ENCODE measurements at regions not wholly inside any gene's neighbourhood (a gene's known extent, or its start where the extent isn't known, plus 50 kb on each side); places are given as distances from the start of the nearest gene placed in this dataset.

DNA sequence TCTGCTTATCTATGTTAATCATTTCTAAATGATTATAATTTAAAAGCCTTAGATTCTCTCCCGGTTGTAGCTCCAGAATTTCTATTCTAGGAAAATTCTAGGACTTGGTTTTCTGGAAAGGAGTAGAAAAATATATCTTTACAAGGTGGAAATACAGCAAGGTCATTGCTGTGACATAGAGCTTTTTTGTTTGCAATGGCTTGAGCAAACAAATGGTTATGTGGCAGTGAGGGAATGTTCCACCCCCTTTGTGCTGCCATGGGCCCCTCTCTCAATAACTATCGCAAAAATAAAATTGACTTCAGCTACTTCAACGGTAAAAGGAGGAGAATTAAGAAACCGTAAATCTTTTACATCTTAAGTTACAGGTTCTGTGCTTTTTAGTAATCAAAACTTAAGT lies 517.1 kb downstream of the EPHA3 start:
- ATAC-seq (no peak), DNase-seq (ENCODE audit: low spot score) (no peak)

DNA sequence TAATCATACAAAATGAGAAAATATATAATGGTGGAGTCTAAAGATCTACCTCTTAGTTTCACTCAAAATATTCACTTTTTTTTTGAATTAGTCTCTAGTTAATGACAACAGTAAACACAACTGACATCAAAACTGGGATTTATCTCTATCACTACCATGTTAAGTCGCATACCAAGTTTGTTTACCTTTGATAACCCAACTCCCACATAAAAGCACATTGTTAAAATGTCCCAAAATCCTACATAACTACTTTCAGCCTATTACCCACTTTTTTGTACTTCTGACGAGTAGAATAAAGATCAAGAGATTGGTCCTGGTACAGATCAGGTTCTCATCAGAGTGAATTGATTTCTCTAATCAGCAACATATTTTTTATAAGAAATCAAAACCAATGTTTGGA lies 518.5 kb downstream of the EPHA3 start:
- ATAC-seq (no peak), DNase-seq (ENCODE audit: low spot score) (no peak)

DNA sequence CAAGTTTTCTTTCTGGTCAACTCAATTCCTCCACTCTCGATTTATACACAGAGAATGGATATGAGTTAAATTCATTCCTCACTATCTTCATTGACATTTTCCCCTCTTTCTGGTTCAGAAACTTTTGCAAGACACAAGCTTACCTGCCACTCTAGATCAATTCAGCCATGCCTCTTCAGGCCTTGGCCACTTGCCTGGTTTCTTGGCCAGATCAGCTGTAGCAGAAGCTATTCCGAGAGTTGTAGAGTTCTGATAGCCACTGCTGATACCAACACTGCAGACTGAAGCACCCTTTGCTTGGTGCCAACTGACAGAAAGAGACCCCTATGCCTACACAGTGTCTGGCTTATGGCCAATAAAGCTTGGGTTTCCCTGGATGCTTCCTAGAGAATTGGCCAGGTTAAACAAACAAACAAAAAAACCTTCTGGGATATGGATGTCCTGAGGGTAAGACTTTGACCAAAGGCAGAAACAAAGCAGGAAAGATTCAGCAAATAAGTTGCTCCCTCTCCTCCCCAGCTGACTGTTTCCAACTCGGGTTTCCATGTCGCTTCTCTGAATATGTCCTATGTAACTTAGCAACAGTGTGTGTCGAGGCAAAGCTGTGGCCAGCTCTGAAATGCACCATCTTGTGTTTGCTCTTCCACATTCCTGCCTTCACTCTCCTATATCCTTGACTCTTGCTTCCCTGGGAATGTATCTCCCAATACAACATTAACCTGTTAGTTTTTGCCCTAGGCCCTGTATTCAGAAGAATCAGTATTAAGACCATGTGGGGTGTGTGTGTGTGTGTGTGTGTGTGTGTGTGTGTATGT lies 521.6 kb downstream of the EPHA3 start:
- ATAC-seq (no peak), DNase-seq (ENCODE audit: low spot score) (no peak)

GRCh38 chr3:89635137-89635536 lies 527.7 kb downstream of the EPHA3 start:
- ATAC-seq (no peak), DNase-seq (ENCODE audit: low spot score) (no peak)

GRCh38 chr3:89644716-89645115 lies 537.3 kb downstream of the EPHA3 start:
- DNase-seq (ENCODE audit: low spot score) (no peak), ATAC-seq (no peak)

DNA sequence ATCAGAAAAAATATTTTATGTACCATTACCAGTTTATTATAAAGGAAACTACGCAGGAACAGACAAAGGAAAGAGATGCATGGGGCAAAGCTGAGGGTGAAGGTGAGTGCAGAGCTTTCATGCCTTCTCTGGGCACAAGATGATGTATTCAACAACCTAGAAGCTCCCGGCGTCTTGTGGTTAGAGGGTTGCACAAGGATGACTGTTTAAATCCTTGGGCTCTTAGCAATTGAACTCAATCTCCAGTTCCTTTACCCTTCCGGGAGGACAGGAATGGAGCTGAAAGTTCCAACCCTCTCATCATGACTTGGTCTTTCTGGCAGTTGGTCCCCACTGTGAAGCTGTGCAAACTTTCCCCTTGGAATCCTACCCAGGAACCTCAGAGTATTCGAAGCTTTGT lies 542.0 kb downstream of the EPHA3 start:
- DNase-seq (ENCODE audit: low spot score) (no peak), ATAC-seq (no peak)

DNA sequence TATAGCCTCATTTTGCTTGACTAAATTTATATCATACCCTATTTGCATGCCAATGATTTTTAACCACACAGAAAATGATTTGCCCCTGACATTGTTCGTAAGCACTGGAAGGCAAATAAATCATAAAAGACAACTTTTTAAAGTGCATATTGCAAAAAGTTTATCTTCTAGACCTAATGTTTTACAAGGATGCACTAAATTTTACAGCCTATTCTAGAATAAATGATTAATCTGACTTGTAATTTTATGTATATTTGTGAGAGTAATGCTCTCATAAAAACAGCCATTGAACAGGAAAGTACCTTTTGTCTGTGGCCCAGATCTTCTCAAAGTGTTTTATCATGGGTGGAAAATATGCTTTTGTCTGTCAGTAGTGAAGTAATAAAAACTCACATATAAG lies 546.6 kb downstream of the EPHA3 start:
- no peak for DNase-seq (ENCODE audit: low spot score)

DNA sequence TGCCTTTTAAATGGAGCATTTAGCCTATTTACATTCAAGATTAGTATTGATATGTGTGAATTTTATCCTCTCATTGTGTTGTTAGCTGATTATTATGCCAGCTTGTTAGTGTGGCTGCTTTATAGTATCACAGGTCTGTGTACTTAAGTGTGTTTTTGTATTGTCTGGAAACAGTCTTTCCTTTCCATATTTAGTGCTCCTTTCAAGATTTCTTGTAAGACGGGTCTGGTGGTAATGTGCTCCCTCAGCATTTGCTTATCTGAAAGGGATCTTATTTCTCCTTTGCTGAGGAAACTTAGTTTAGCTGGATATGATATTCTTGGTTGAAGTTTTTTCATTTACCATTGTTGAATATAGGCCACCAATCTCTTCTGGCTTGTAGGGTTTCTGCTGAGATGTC lies 549.0 kb downstream of the EPHA3 start:
- DNase-seq (ENCODE audit: low spot score) (no peak), ATAC-seq (no peak)

More for the DNA sequence above, 546.6 kb downstream of the EPHA3 start:
- ATAC-seq, result no peak

GRCh38 chr3:89679686-89680085 lies 572.3 kb downstream of the EPHA3 start:
- no peak for DNase-seq (ENCODE audit: low spot score)
- ATAC-seq, result no peak

DNA sequence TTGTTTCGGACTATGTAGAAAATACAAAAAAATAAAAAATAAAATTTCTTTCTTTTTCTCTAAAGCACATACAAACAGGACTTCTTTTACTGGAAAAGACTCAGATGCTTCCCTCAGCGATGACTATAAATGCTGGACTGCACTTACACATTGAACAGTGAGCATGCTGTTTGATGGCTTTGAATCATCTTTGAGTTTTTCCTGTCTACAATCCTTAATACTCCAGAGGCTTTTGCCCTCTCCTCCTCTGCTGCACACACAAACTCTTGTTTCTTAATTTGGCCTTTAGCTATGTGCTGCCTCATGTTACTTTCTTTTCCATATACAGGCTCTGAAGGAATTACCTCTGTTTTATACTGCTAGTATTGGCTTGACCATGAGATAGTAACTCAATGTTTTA lies 575.1 kb downstream of the EPHA3 start:
- DNase-seq (ENCODE audit: low spot score) (no peak), ATAC-seq (no peak)

- DNase-seq (ENCODE audit: low spot score), result no peak
Observed at GRCh38 chr3:89685731-89686130, 578.3 kb downstream of the EPHA3 start.

DNA sequence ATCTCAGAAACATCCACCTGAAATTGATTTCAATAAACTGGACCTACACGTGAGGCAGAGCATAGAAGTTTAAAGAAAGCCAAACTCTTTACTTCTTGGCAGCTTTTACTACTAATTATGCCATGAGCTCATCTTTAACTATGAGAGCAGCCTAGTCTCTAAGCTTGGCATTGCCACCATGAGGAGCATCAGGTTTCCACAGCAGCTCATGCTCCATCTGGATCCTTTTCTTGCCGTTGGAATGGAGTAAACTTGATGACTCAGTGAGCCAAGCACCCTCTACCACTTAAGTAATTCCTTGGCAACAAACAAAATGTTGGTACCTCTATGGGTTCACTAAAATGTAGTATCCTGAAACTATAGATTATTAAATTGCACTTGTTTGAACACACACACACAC lies 583.2 kb downstream of the EPHA3 start:
- DNase-seq (ENCODE audit: low spot score) (no peak), ATAC-seq (no peak)

More at GRCh38 chr3:89685731-89686130, 578.3 kb downstream of the EPHA3 start:
- no peak for ATAC-seq

- no peak for ATAC-seq
- no peak for DNase-seq (ENCODE audit: low spot score)
Observed at GRCh38 chr3:89692601-89693000, 585.2 kb downstream of the EPHA3 start.

GRCh38 chr3:89697321-89697916 lies 590.0 kb downstream of the EPHA3 start:
- DNase-seq (ENCODE audit: low spot score), result no peak
- ATAC-seq, result no peak

- DNase-seq (ENCODE audit: low spot score), result no peak
- no peak for ATAC-seq
Observed at GRCh38 chr3:89698208-89698830, 590.9 kb downstream of the EPHA3 start.

GRCh38 chr3:89699229-89699628 lies 591.8 kb downstream of the EPHA3 start:
- no peak for ATAC-seq

DNA sequence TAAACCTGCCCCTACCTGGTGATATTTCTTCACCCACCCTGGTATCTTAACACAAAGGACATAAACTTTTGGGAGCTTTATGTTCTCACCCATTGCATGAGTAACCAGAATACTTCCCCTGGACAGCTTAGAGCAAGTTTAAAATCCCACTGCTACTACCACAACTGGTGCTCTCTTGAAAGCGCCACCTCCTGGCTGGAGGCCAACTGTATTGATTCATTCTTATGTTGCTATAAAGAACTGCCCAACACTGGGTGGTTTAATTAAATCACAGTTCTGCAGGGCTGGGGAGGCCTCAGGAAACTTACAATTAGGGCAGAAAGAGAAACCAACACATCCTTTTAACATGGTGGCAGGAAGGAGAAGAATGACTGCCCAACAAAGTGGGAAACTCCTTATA lies 592.4 kb downstream of the EPHA3 start:
- ATAC-seq (no peak), DNase-seq (ENCODE audit: low spot score) (no peak)

More at GRCh38 chr3:89699229-89699628, 591.8 kb downstream of the EPHA3 start:
- DNase-seq (ENCODE audit: low spot score), result no peak

DNA sequence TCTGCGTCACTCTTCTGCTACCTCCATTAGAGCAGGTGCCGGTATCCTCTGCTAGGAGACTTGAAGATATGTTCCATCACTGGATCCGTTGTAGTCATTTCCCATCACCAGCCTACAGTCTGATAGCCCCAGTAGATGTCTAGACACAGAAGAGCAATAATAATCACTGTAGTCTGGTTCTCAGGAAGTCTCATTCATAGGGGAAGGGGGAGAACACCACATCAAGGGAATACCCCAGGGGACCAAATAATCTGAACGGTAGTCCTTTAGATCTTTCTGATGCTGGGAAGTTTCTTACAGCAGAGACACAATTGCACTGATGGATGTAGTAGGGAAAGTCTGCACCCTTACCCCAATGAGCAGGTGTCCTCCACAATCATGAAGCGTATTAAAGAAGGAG lies 595.0 kb downstream of the EPHA3 start:
- ATAC-seq, result no peak

DNA sequence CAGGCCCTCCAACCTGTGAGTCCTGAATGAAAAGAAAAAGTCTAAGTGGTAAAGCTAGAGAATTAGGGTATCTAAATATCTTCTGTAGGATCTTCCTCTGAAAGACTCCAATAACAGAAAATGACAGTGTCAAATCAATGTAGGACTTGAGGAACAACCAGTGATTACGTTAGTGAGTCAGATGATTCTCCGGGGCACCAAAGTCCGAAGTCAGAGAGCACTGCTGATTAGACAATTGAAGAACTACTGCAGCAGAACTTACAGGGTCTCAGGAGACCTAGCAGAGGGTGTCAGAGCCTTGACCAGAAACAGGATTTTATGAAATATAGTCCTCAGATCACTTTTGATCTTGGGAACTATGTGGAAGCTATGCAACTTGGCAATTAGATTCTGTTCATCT lies 605.8 kb downstream of the EPHA3 start:
- DNase-seq (ENCODE audit: low spot score), result no peak

More for the DNA sequence above, 595.0 kb downstream of the EPHA3 start:
- DNase-seq (ENCODE audit: low spot score), result no peak

GRCh38 chr3:89714237-89714636 lies 606.8 kb downstream of the EPHA3 start:
- DNase-seq (ENCODE audit: low spot score) (no peak), ATAC-seq (no peak)

More for the DNA sequence above, 605.8 kb downstream of the EPHA3 start:
- no peak for ATAC-seq

DNA sequence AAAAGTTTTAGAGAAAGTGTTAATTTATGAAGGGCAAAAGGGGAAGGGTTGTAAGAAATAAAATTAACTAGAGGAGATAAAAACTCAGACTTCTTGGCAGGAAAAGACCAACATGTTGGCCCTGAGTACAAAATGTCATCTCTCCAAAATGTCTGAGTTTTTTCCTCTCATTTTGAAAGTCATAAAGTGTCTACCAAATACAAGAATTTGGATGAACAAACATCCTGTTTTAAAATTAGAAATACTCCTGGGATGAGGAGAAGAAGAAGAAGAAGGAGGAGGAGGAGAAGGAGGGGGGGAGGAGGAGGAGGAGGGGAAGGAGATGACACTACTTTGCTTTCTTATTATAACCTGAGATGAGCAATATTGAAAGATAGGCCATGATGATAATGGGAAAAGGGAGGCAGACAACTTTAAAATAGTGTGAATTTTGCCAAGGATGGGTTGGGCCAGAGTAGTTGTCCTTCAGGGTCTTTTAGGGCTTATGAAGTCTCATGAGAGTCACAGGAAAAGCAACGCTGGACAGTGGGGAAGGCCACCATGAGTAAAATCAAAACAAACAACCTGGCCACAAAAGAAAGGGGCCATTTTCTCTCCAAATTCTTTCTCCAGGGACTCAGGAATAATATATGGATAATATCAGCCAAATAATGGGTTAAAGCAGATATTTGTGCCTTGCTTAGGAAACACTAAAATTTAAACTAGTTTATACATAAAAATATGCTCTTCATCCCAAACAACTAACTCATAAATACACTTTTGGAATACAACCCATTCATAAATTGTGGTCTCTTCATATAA lies 632.9 kb downstream of the EPHA3 start:
- no peak for ATAC-seq
- DNase-seq (ENCODE audit: low spot score), result no peak

- DNase-seq (ENCODE audit: low spot score) (no peak), ATAC-seq (no peak)
Observed at GRCh38 chr3:89740881-89741177, 633.4 kb downstream of the EPHA3 start.
